ENCODE measurements at regions not wholly inside any gene's neighbourhood (a gene's known extent, or its start where the extent isn't known, plus 50 kb on each side); places are given as distances from the start of the nearest gene placed in this dataset.

GRCh38 chr17:5821803-5822202 lies 237.5 kb upstream of the NLRP1 start:
- Mint-ChIP-seq H3K9me3 (ENCODE audit: unreplicated experiment) (no peaks in the 10 kb centered on the region), H3K4me3 (ENCODE audit: unreplicated experiment) (no peak overlapping the region), H3K27me3 (ENCODE audit: unreplicated experiment) (peaks cover 5% of the 10 kb centered on the region), H3K36me3 (ENCODE audit: low read depth, unreplicated experiment) (no peaks in the 10 kb centered on the region), H3K27ac (ENCODE audit: unreplicated experiment) (no peak overlapping the region), H3K4me1 (ENCODE audit: unreplicated experiment) (peaks cover 6% of the 10 kb centered on the region)
- no peak for TF ChIP-seq CTCF (IDR thresholded peaks at IDR 0.05; ENCODE audit: unreplicated experiment)
- no peak for DNase-seq (ENCODE audit: low spot score)

- no peak overlapping the region for H3K27ac Mint-ChIP-seq (ENCODE audit: unreplicated experiment)
These were observed 238.2 kb upstream of the NLRP1 start for GRCh38 chr17:5822281-5823060.

GRCh38 chr17:5823219-5823618 lies 238.9 kb upstream of the NLRP1 start:
- Mint-ChIP-seq H3K27ac (ENCODE audit: unreplicated experiment) (no peak overlapping the region), H3K4me3 (ENCODE audit: unreplicated experiment) (no peak overlapping the region), H3K4me1 (ENCODE audit: unreplicated experiment) (peaks cover 6% of the 10 kb centered on the region), H3K9me3 (ENCODE audit: unreplicated experiment) (no peaks in the 10 kb centered on the region), H3K27me3 (ENCODE audit: unreplicated experiment) (peaks cover 5% of the 10 kb centered on the region), H3K36me3 (ENCODE audit: low read depth, unreplicated experiment) (no peaks in the 10 kb centered on the region)
- DNase-seq (ENCODE audit: low spot score): no peak
- TF ChIP-seq CTCF (IDR thresholded peaks at IDR 0.05; ENCODE audit: unreplicated experiment): no peak

More at GRCh38 chr17:5822281-5823060, 238.2 kb upstream of the NLRP1 start:
- no peak overlapping the region for H3K4me3 Mint-ChIP-seq (ENCODE audit: unreplicated experiment)
- TF ChIP-seq CTCF (IDR thresholded peaks at IDR 0.05; ENCODE audit: unreplicated experiment): no peak
- peaks cover 6% of the 10 kb centered on the region for H3K4me1 Mint-ChIP-seq (ENCODE audit: unreplicated experiment)
- H3K27me3 Mint-ChIP-seq (ENCODE audit: unreplicated experiment): peaks cover 5% of the 10 kb centered on the region
- no peak for DNase-seq (ENCODE audit: low spot score)
- H3K9me3 Mint-ChIP-seq (ENCODE audit: unreplicated experiment): no peaks in the 10 kb centered on the region
- no peaks in the 10 kb centered on the region for H3K36me3 Mint-ChIP-seq (ENCODE audit: low read depth, unreplicated experiment)

GRCh38 chr17:5825717-5826330 lies 241.5 kb upstream of the NLRP1 start:
- DNase-seq (ENCODE audit: low spot score): no peak
- no peaks in the 10 kb centered on the region for H3K36me3 Mint-ChIP-seq (ENCODE audit: low read depth, unreplicated experiment)

More at GRCh38 chr17:5825717-5826330, 241.5 kb upstream of the NLRP1 start:
- Mint-ChIP-seq H3K27ac (ENCODE audit: unreplicated experiment) (no peak overlapping the region), H3K4me3 (ENCODE audit: unreplicated experiment) (no peak overlapping the region), H3K4me1 (ENCODE audit: unreplicated experiment) (peaks cover 6% of the 10 kb centered on the region), H3K27me3 (ENCODE audit: unreplicated experiment) (peaks cover 5% of the 10 kb centered on the region), H3K9me3 (ENCODE audit: unreplicated experiment) (no peaks in the 10 kb centered on the region)
- no peak for TF ChIP-seq CTCF (IDR thresholded peaks at IDR 0.05; ENCODE audit: unreplicated experiment)

Data from endothelial cell (in vitro differentiated cells).